ENCODE measurements at regions not wholly inside any gene's neighbourhood (a gene's known extent, or its start where the extent isn't known, plus 50 kb on each side); places are given as distances from the start of the nearest gene placed in this dataset.
"Not testable (repeated sequence)": the region's sequence is repeated elsewhere in the genome, so short reads cannot be mapped to it uniquely, and the experiment has no call there.

DNA sequence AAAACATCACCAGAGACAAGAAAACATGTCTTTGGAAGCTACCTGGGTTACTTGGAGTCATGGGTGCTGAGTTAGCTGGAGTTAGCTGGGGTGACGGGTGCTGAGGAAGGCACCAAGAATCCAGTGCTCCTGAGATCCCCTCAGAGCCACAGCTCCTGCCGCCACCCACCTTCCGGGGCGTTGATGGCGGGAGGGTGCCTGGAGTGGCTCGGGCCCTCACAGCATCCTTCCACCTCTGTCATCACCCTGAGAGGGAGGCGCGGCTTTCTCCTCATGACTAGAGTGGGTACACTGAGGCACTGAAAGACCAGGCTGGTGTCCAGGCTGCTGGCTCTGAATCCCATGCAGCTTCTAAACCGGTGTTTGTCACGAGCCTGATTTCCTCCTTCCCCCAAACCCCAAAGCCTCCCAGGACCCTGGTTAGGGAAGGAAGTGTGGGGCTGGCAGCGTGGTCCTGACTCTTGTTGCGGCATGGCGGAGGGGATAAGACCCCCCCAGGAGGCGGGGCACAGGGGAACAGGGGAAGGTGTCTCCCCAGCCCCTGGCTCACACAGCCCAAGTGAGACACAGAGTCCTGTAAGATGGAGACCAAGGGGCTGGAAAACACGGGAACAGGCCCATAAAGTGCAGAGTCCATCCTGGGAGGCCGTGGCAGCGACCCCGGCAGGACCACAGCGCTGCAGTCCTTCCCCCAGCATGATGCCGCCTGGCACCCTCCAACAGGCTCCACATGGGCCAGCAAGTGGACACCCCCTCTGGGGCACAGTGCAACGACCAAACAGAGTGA lies 107.2 kb upstream of the ZNF469 start:
- not testable (repeated sequence) for H3K36me3 ChIP-seq (ENCODE audit: control insufficient read depth, insufficient read depth, low read length); H3K4me3 ChIP-seq (ENCODE audit: low read depth, low read length); H3K9me3 ChIP-seq (ENCODE audit: control insufficient read depth, insufficient read depth, low read length); H3K4me1 ChIP-seq (ENCODE audit: control insufficient read depth, insufficient read depth, low read length); H3K27me3 ChIP-seq (ENCODE audit: control insufficient read depth, insufficient read depth, low read length); H3K27ac ChIP-seq (ENCODE audit: low read depth, low read length); H3K9ac ChIP-seq (ENCODE audit: low read depth, low read length)

DNA sequence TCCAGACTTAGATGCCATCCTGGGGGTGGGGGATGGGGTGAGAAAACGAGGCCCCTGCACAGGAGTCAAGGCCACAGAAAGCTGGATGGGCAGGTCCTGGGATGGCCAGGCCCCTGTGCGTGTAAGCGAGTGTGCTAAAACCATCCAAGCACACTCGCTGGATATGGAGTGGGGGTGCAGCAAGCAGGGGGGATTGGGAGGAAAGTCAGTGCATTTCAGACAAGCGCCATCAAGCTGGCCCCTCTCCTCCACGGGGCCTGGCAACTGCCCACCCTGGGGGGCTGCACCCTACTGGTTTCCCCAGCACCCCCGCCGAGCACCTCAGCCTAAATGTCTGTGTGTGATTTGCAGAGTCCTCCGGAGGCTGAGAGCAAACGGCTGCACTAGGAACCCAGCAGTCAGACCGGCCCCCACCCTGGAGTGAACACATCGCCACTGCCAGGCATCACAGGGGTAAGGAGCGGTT lies 106.6 kb upstream of the ZNF469 start:
- not testable (repeated sequence) for H3K9ac ChIP-seq (ENCODE audit: low read depth, low read length); H3K27me3 ChIP-seq (ENCODE audit: control insufficient read depth, insufficient read depth, low read length); H3K4me1 ChIP-seq (ENCODE audit: control insufficient read depth, insufficient read depth, low read length); H3K4me3 ChIP-seq (ENCODE audit: low read depth, low read length); H3K27ac ChIP-seq (ENCODE audit: low read depth, low read length); H3K9me3 ChIP-seq (ENCODE audit: control insufficient read depth, insufficient read depth, low read length); H3K36me3 ChIP-seq (ENCODE audit: control insufficient read depth, insufficient read depth, low read length)

- H3K9ac ChIP-seq (ENCODE audit: low read depth, low read length) = no peak overlapping the region
- no peaks in the 10 kb centered on the region for H3K36me3 ChIP-seq (ENCODE audit: control insufficient read depth, insufficient read depth, low read length)
- 0 out of 2 replicates have a peak, but pooled peaks cover 8% of the 10 kb centered on the region for H3K9me3 ChIP-seq (ENCODE audit: control insufficient read depth, insufficient read depth, low read length)
- no peaks in the 10 kb centered on the region for H3K4me1 ChIP-seq (ENCODE audit: control insufficient read depth, insufficient read depth, low read length)
- H3K27ac ChIP-seq (ENCODE audit: low read depth, low read length) = no peak overlapping the region
- no peak overlapping the region for H3K4me3 ChIP-seq (ENCODE audit: low read depth, low read length)
- no peaks in the 10 kb centered on the region for H3K27me3 ChIP-seq (ENCODE audit: control insufficient read depth, insufficient read depth, low read length)
Observed at GRCh38 chr16:88276591-88276990, 106.2 kb upstream of the ZNF469 start.

DNA sequence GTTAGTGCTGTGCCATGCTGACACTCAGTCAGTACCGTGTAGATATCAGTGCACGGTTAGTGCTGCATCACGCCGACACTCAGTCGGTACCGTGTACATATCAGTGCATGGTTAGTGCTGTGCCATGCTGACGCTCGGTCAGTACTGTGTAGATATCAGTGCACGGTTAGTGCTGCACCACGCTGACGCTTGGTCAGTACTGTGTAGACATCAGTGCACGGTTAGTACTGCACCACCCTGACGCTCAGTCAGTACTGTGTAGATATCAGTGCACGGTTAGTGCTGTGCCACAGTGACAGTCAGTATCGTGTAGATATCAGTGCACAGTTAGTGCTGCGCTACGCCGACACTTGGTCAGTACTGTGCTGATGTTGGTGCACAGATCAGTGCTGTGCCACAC lies 102.8 kb upstream of the ZNF469 start:
- no peak overlapping the region for H3K4me3 ChIP-seq (ENCODE audit: low read depth, low read length)
- H3K27ac ChIP-seq (ENCODE audit: low read depth, low read length) = no peak overlapping the region
- H3K9ac ChIP-seq (ENCODE audit: low read depth, low read length) = no peak overlapping the region
- H3K4me1 ChIP-seq (ENCODE audit: control insufficient read depth, insufficient read depth, low read length) = no peaks in the 10 kb centered on the region
- H3K27me3 ChIP-seq (ENCODE audit: control insufficient read depth, insufficient read depth, low read length) = no peaks in the 10 kb centered on the region
- no peaks in the 10 kb centered on the region for H3K36me3 ChIP-seq (ENCODE audit: control insufficient read depth, insufficient read depth, low read length)
- H3K9me3 ChIP-seq (ENCODE audit: control insufficient read depth, insufficient read depth, low read length) = peaks cover 18% of the 10 kb centered on the region

DNA sequence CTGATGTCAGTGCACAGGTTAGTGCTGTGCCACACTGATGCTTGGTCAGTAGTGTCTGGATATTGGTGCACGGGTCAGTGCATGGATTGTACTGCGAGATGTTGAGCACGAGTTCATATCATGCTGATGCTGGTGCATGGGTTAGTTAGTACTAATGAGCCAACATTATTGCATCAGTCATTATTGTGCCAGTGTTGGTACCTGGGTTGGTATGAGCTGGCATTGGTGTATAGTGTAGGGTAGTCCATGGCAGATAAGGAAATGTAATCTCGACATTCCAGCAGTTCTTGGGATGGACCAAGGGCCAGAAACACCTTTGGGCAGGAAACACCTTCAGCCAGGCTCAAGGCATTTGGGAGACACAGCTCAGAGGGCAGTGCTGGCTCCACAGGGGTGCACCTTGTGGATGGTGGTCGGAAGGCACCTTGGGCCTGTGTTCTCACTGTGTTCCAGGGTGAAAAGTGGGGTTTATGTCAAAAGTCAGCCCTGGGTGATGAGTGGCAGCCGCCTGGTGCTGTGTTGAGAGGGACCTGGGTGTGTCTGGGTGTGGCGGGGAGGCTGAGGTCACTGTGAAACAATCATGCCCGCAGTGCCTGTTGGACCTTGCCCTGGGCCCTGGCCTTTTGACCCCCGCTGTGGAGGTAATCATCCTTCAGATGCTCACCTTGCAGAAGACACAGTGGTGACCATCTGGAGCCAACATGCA lies 100.7 kb upstream of the ZNF469 start:
- no peak overlapping the region for H3K9ac ChIP-seq (ENCODE audit: low read depth, low read length)
- H3K4me1 ChIP-seq (ENCODE audit: control insufficient read depth, insufficient read depth, low read length) = no peaks in the 10 kb centered on the region
- H3K9me3 ChIP-seq (ENCODE audit: control insufficient read depth, insufficient read depth, low read length) = peaks cover 37% of the 10 kb centered on the region
- H3K27me3 ChIP-seq (ENCODE audit: control insufficient read depth, insufficient read depth, low read length) = no peaks in the 10 kb centered on the region
- no peak overlapping the region for H3K4me3 ChIP-seq (ENCODE audit: low read depth, low read length)
- no peak overlapping the region for H3K27ac ChIP-seq (ENCODE audit: low read depth, low read length)
- H3K36me3 ChIP-seq (ENCODE audit: control insufficient read depth, insufficient read depth, low read length) = no peaks in the 10 kb centered on the region

DNA sequence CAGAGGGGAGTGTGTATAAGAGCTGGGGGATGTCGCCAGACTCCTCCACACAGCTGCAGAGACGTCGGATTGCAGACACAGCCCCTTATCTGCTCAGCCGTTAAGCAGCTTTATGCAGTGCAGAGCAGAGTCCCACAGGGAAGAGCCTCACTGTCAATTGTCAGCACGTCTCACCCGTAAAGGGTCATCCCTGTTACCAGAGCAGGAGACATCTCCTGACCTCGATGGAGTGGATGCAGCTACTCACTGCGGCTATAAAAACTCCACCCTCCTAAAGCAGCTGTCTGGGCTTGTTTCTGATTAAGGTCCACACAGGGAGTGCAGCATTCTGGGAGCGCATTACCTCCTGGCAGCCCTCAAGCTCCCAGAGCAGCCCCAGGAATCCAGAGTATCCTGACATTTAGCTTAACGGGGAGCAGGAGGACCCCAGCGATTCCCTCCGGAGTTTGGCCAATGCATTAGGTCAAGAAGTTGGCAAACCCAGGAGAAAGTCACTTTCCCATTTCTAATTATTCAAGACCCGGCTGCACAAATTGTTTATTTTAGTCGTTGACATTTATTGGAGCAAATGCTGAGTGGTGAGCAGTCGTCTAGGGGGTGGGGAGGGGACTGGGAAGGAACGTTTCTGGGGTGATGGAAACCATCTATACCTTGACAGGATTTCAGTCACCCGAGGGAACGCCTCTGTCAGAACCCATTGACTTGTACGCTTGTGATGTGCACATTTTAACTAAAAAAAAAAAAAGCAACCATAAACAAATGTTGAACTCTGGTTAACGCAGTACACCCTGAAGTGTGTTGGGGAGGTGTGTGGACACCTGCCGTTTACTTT lies 100.0 kb upstream of the ZNF469 start:
- H3K27ac ChIP-seq (ENCODE audit: low read depth, low read length) = no peak overlapping the region

DNA sequence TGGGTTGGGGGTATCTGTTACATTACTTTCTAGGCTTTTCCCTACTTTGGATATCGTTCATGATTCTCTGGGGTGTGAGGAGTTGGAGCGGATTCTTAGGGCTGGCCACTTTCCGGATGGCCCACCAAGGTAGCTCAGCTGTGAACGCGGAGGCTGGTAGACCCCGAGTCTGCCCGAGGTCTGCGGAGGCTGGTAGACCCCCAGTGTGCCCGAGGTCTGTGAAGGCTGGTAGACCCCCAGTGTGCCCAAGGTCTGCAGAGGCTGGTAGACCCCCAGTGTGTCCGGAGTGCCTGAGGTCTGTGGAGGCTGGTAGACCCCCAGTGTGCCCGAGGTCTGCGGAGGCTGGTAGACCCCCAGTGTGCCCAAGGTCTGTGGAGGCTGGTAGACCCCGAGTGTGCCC lies 99.2 kb upstream of the ZNF469 start:
- Histone ChIP-seq H3K27ac (ENCODE audit: low read depth, low read length) (no peak overlapping the region), H3K4me3 (ENCODE audit: low read depth, low read length) (no peak overlapping the region), H3K9ac (ENCODE audit: low read depth, low read length) (no peak overlapping the region), H3K36me3 (ENCODE audit: control insufficient read depth, insufficient read depth, low read length) (no peaks in the 10 kb centered on the region), H3K4me1 (ENCODE audit: control insufficient read depth, insufficient read depth, low read length) (no peaks in the 10 kb centered on the region), H3K27me3 (ENCODE audit: control insufficient read depth, insufficient read depth, low read length) (no peaks in the 10 kb centered on the region), H3K9me3 (ENCODE audit: control insufficient read depth, insufficient read depth, low read length) (peaks cover 51% of the 10 kb centered on the region)

More for the DNA sequence above, 100.0 kb upstream of the ZNF469 start:
- no peaks in the 10 kb centered on the region for H3K27me3 ChIP-seq (ENCODE audit: control insufficient read depth, insufficient read depth, low read length)
- no peak overlapping the region for H3K9ac ChIP-seq (ENCODE audit: low read depth, low read length)
- no peak overlapping the region for H3K4me3 ChIP-seq (ENCODE audit: low read depth, low read length)
- H3K4me1 ChIP-seq (ENCODE audit: control insufficient read depth, insufficient read depth, low read length) = no peaks in the 10 kb centered on the region
- peaks cover 44% of the 10 kb centered on the region for H3K9me3 ChIP-seq (ENCODE audit: control insufficient read depth, insufficient read depth, low read length)
- H3K36me3 ChIP-seq (ENCODE audit: control insufficient read depth, insufficient read depth, low read length) = no peaks in the 10 kb centered on the region

DNA sequence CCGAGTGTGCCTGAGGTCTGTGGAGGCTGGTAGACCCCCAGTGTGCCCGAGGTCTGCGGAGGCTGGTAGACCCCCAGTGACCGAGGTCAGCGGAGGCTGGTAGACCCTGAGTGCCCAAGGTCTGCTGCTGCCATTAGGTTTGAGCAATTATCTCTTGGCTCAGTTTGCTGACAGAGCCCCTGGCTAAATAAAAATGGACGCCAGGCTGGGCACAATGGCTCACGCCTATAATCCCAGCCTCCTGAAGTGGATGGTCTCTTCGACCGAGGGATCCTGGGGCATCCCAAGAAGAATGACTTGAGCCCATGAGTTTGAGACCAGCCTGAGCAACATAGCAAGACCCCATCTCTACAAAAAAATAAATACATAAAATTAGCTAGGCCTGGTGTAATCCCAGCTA lies 98.7 kb upstream of the ZNF469 start:
- Histone ChIP-seq H3K27ac (ENCODE audit: low read depth, low read length) (no peak overlapping the region), H3K36me3 (ENCODE audit: control insufficient read depth, insufficient read depth, low read length) (no peaks in the 10 kb centered on the region), H3K4me1 (ENCODE audit: control insufficient read depth, insufficient read depth, low read length) (no peaks in the 10 kb centered on the region), H3K4me3 (ENCODE audit: low read depth, low read length) (no peak overlapping the region), H3K9me3 (ENCODE audit: control insufficient read depth, insufficient read depth, low read length) (peaks cover 55% of the 10 kb centered on the region), H3K27me3 (ENCODE audit: control insufficient read depth, insufficient read depth, low read length) (no peaks in the 10 kb centered on the region), H3K9ac (ENCODE audit: low read depth, low read length) (no peak overlapping the region)

GRCh38 chr16:88284626-88285513 lies 97.9 kb upstream of the ZNF469 start:
- H3K27me3 ChIP-seq (ENCODE audit: control insufficient read depth, insufficient read depth, low read length) = no peaks in the 10 kb centered on the region
- H3K4me3 ChIP-seq (ENCODE audit: low read depth, low read length) = no peak overlapping the region
- H3K36me3 ChIP-seq (ENCODE audit: control insufficient read depth, insufficient read depth, low read length) = no peaks in the 10 kb centered on the region
- no peaks in the 10 kb centered on the region for H3K4me1 ChIP-seq (ENCODE audit: control insufficient read depth, insufficient read depth, low read length)
- H3K9ac ChIP-seq (ENCODE audit: low read depth, low read length) = no peak overlapping the region
- peaks cover 62% of the 10 kb centered on the region for H3K9me3 ChIP-seq (ENCODE audit: control insufficient read depth, insufficient read depth, low read length)
- H3K27ac ChIP-seq (ENCODE audit: low read depth, low read length) = no peak overlapping the region

- Histone ChIP-seq H3K9me3 (ENCODE audit: control insufficient read depth, insufficient read depth, low read length) (peaks cover 56% of the 10 kb centered on the region), H3K27ac (ENCODE audit: low read depth, low read length) (no peak overlapping the region), H3K27me3 (ENCODE audit: control insufficient read depth, insufficient read depth, low read length) (no peaks in the 10 kb centered on the region), H3K9ac (ENCODE audit: low read depth, low read length) (no peak overlapping the region), H3K4me1 (ENCODE audit: control insufficient read depth, insufficient read depth, low read length) (no peaks in the 10 kb centered on the region), H3K4me3 (ENCODE audit: low read depth, low read length) (no peak overlapping the region), H3K36me3 (ENCODE audit: control insufficient read depth, insufficient read depth, low read length) (no peaks in the 10 kb centered on the region)
Observed at GRCh38 chr16:88285514-88285822, 97.3 kb upstream of the ZNF469 start.
